Mononuclear cell (primary cell): ENCODE measurements at regions not wholly inside any gene's neighbourhood (a gene's known extent, or its start where the extent isn't known, plus 50 kb on each side); places are given as distances from the start of the nearest gene placed in this dataset.
"Not testable (repeated sequence)": the region's sequence is repeated elsewhere in the genome, so short reads cannot be mapped to it uniquely, and the experiment has no call there.

Experiments used
- H3K27me3 ChIP-seq: 2 replicates; pipeline ENCODE4 v1.6.0; 2011; ENCODE audit warnings: low read length, control low read depth; ENCODE audit not compliant: insufficient read depth
- H3K4me1 ChIP-seq: 2 replicates; pipeline ENCODE4 v1.5.1; 2011; ENCODE audit warnings: mild to moderate bottlenecking, low read length, control low read depth; ENCODE audit not compliant: insufficient read depth
- H3K4me3 ChIP-seq: 2 replicates; pipeline ENCODE4 v1.5.1; 2011; ENCODE audit warnings: mild to moderate bottlenecking, low read length, moderate library complexity
- H3K9me3 ChIP-seq: 2 replicates; pipeline ENCODE4 v1.5.1; 2011; ENCODE audit warnings: low read depth, mild to moderate bottlenecking, control low read depth, low read length

DNA sequence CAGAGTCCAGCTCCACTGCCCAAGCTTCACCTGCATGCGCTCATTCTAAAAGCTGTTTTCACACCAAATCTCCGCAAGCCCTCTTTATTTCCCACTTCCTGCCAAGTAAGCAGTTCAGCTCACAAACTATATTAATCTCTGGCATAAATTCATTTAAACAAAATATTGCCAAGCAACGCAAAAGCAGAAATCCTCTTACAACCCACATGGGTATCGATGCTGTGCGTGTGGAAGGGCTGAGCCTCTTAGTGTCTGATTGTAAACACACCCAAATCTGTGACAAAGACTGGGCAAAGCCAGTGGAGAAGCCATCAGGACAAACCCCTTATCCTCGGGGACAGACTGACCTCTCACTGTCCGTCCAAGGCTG lies 124.3 kb upstream of the ATP2B2 start:
- no peaks in the 10 kb centered on the region for H3K4me1 ChIP-seq
- H3K4me3 ChIP-seq: no peak overlapping the region
- no peaks in the 10 kb centered on the region for H3K27me3 ChIP-seq
- no peaks in the 10 kb centered on the region for H3K9me3 ChIP-seq

- Histone ChIP-seq H3K9me3 (no peaks in the 10 kb centered on the region), H3K4me1 (no peaks in the 10 kb centered on the region), H3K4me3 (no peak overlapping the region), H3K27me3 (no peaks in the 10 kb centered on the region)
Measured at GRCh38 chr3:10631224-10631623, 125.8 kb upstream of the ATP2B2 start.

DNA sequence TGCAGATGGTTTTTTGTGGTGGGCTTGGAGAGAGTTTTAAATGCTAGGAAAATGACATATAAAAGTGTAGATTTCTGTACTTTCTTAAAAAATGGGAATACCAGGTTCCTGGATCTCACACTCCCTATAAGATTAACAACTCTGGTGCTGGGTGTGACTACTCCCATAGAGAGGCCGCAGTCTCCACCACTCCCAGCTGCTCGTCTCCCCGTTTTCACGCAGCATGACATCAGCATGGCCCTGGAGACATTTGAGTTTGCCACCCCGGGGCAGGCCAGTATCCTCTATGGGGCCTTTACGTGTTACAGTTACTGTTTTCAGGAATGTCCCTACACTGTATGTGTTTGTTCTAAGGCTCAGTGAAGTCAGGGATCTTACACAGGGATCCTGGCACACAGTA lies 126.7 kb upstream of the ATP2B2 start:
- H3K9me3 ChIP-seq: no peaks in the 10 kb centered on the region
- no peaks in the 10 kb centered on the region for H3K4me1 ChIP-seq
- no peaks in the 10 kb centered on the region for H3K27me3 ChIP-seq
- H3K4me3 ChIP-seq: no peak overlapping the region

- H3K4me3 ChIP-seq: no peak overlapping the region
- H3K27me3 ChIP-seq: no peaks in the 10 kb centered on the region
- no peaks in the 10 kb centered on the region for H3K4me1 ChIP-seq
- H3K9me3 ChIP-seq: no peaks in the 10 kb centered on the region
Measured at GRCh38 chr3:10632741-10633140, 127.4 kb upstream of the ATP2B2 start.

- H3K9me3 ChIP-seq: peaks cover 7% of the 10 kb centered on the region
- no peaks in the 10 kb centered on the region for H3K4me1 ChIP-seq
- H3K27me3 ChIP-seq: no peaks in the 10 kb centered on the region
- H3K4me3 ChIP-seq: no peak overlapping the region
Measured at GRCh38 chr3:10635446-10636076, 130.2 kb upstream of the ATP2B2 start.

GRCh38 chr3:10637342-10637741 lies 132.0 kb upstream of the ATP2B2 start:
- H3K9me3 ChIP-seq: peaks cover 7% of the 10 kb centered on the region

GRCh38 chr3:10638466-10638865 lies 133.1 kb upstream of the ATP2B2 start:
- no peaks in the 10 kb centered on the region for H3K4me1 ChIP-seq

More at GRCh38 chr3:10637342-10637741, 132.0 kb upstream of the ATP2B2 start:
- H3K27me3 ChIP-seq: no peaks in the 10 kb centered on the region
- no peaks in the 10 kb centered on the region for H3K4me1 ChIP-seq
- H3K4me3 ChIP-seq: no peak overlapping the region

GRCh38 chr3:10641760-10642159 lies 136.4 kb upstream of the ATP2B2 start:
- Histone ChIP-seq H3K4me3 (no peak overlapping the region), H3K4me1 (no peaks in the 10 kb centered on the region), H3K9me3 (peaks cover 7% of the 10 kb centered on the region), H3K27me3 (no peaks in the 10 kb centered on the region)

More at GRCh38 chr3:10638466-10638865, 133.1 kb upstream of the ATP2B2 start:
- Histone ChIP-seq H3K9me3 (peaks cover 7% of the 10 kb centered on the region), H3K4me3 (no peak overlapping the region), H3K27me3 (no peaks in the 10 kb centered on the region)

- no peaks in the 10 kb centered on the region for H3K9me3 ChIP-seq
- H3K4me3 ChIP-seq: no peak overlapping the region
- H3K4me1 ChIP-seq: no peaks in the 10 kb centered on the region
- H3K27me3 ChIP-seq: no peaks in the 10 kb centered on the region
Measured at GRCh38 chr3:10644189-10644588, 138.8 kb upstream of the ATP2B2 start.

- H3K4me3 ChIP-seq: no peak overlapping the region
- H3K4me1 ChIP-seq: no peaks in the 10 kb centered on the region
- no peaks in the 10 kb centered on the region for H3K9me3 ChIP-seq
- no peaks in the 10 kb centered on the region for H3K27me3 ChIP-seq
Measured at GRCh38 chr3:10645800-10646199, 140.4 kb upstream of the ATP2B2 start.

- Histone ChIP-seq H3K4me1 (no peaks in the 10 kb centered on the region), H3K9me3 (no peaks in the 10 kb centered on the region), H3K4me3 (no peak overlapping the region), H3K27me3 (no peaks in the 10 kb centered on the region)
Measured at GRCh38 chr3:10646531-10647335, 141.3 kb upstream of the ATP2B2 start.

DNA sequence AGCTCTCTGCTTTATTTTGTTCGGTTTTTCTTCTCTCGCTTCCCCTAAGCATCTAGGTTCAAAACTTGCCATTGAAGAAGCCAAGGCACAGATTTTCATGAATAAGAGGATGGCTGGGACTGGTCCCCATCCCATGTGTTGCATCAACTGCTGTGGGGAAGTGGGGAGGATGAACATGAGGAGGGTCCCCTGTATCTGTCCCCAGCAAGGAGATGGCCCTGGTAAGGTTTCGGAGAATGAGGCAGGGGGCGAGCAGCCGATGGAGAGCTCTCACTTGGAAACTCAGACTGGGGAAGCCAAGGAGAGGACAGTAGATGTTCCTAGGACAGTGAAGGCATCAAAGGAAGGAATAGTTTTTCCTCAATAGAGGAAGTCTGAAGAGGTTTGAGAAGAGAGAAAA lies 142.0 kb upstream of the ATP2B2 start:
- Histone ChIP-seq H3K4me3 (no peak overlapping the region), H3K4me1 (no peaks in the 10 kb centered on the region), H3K9me3 (no peaks in the 10 kb centered on the region)

GRCh38 chr3:10648181-10648580 lies 142.8 kb upstream of the ATP2B2 start:
- no peak overlapping the region for H3K4me3 ChIP-seq
- H3K27me3 ChIP-seq: no peaks in the 10 kb centered on the region
- no peaks in the 10 kb centered on the region for H3K4me1 ChIP-seq
- H3K9me3 ChIP-seq: no peaks in the 10 kb centered on the region

More for the DNA sequence above, 142.0 kb upstream of the ATP2B2 start:
- H3K27me3 ChIP-seq: no peaks in the 10 kb centered on the region

GRCh38 chr3:10649463-10649862 lies 144.1 kb upstream of the ATP2B2 start:
- not testable (repeated sequence) for H3K4me1 ChIP-seq, H3K9me3 ChIP-seq, H3K27me3 ChIP-seq, H3K4me3 ChIP-seq

GRCh38 chr3:10651506-10651905 lies 146.1 kb upstream of the ATP2B2 start:
- Histone ChIP-seq H3K27me3 (no peaks in the 10 kb centered on the region), H3K4me3 (no peak overlapping the region), H3K4me1 (no peaks in the 10 kb centered on the region), H3K9me3 (no peaks in the 10 kb centered on the region)

DNA sequence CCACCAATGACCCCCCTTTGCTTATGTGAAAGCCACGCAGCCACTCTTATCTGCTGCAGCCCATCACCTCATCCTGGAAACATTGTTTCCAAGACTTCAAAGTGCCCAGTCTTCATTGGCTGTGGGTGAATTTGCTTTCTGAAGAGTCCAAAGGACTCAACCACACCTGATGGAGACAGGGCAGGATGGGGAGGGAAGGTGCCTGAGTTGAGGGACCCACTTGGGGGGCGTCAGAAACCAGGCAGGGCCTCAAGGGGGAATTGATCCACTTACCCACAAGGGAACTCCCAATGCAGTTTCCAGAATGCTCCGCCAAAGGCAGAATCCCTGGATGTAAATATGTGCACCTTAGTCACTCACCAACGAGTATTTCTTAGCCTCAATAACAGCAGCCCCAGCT lies 147.9 kb upstream of the ATP2B2 start:
- Histone ChIP-seq H3K4me3 (no peak overlapping the region), H3K9me3 (no peaks in the 10 kb centered on the region), H3K27me3 (no peaks in the 10 kb centered on the region), H3K4me1 (no peaks in the 10 kb centered on the region)
